ENCODE measurements at regions not wholly inside any gene's neighbourhood (a gene's known extent, or its start where the extent isn't known, plus 50 kb on each side); places are given as distances from the start of the nearest gene placed in this dataset.

- FAIRE-seq (no peak), ATAC-seq (no peak), DNase-seq (ENCODE audit: low read depth in 1 of 2, low spot score in 1 of 2) (no peak)
- CTCF ChIA-PET, result no interaction called here
- H3K27ac ChIP-seq, result no peak overlapping the region
- no peak overlapping the region for H3K4me3 ChIP-seq
- 42% methylated on average over 5 of the region's 5 CpGs for WGBS (ENCODE audit: missing lambda C conversion rate)
- H3K9me3 ChIP-seq, result peaks cover 7% of the 10 kb centered on the region; the same call in 2 of the 3 replicates
- H3K4me1 ChIP-seq, result no peaks in the 10 kb centered on the region
- no peak for TF ChIP-seq FOSL2 (IDR thresholded peaks at IDR 0.05)
- TF ChIP-seq FOSL2 (CRISPR knock-in tag; IDR thresholded peaks at IDR 0.05), result no peak
- no peak for TF ChIP-seq RARB (CRISPR knock-in tag; IDR thresholded peaks at IDR 0.05)
- no peak for TF ChIP-seq PHF8 (IDR thresholded peaks at IDR 0.05; ENCODE audit: borderline replicate concordance, low read depth)
- TF ChIP-seq FOSB (CRISPR knock-in tag; IDR thresholded peaks at IDR 0.05), result no peak
- no peak for TF ChIP-seq BHLHE40 (IDR thresholded peaks at IDR 0.05; ENCODE audit: low read depth, low read length)
- TF ChIP-seq, protein P1, sequence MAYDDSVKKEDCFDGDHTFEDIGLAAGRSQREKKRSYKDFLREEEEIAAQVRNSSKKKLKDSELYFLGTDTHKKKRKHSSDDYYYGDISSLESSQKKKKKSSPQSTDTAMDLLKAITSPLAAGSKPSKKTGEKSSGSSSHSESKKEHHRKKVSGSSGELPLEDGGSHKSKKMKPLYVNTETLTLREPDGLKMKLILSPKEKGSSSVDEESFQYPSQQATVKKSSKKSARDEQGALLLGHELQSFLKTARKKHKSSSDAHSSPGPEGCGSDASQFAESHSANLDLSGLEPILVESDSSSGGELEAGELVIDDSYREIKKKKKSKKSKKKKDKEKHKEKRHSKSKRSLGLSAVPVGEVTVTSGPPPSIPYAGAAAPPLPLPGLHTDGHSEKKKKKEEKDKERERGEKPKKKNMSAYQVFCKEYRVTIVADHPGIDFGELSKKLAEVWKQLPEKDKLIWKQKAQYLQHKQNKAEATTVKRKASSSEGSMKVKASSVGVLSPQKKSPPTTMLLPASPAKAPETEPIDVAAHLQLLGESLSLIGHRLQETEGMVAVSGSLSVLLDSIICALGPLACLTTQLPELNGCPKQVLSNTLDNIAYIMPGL (CRISPR knock-in tag; IDR thresholded peaks at IDR 0.05; ENCODE audit: borderline replicate concordance), result no peak
- no peak for TF ChIP-seq CBX8 (IDR thresholded peaks at IDR 0.05)
- TF ChIP-seq ZNF302 (CRISPR knock-in tag; IDR thresholded peaks at IDR 0.05), result no peak
- TF ChIP-seq EHF (CRISPR knock-in tag; IDR thresholded peaks at IDR 0.05), result no peak
- no peak for TF ChIP-seq RAD21 (conservative IDR thresholded peaks at IDR 0.05 in 1 of 2, IDR thresholded peaks at IDR 0.05 in 1 of 2)
- TF ChIP-seq FOXS1 (CRISPR knock-in tag; IDR thresholded peaks at IDR 0.05), result no peak
- TF ChIP-seq EHMT2 (IDR thresholded peaks at IDR 0.05; ENCODE audit: low read depth), result no peak
- TF ChIP-seq SMC3 (IDR thresholded peaks at IDR 0.05), result no peak
- no peak for TF ChIP-seq CTCF (IDR thresholded peaks at IDR 0.05)
- no peak for TF ChIP-seq RNF2 (IDR thresholded peaks at IDR 0.05; ENCODE audit: borderline replicate concordance, low read depth)
- TF ChIP-seq, protein P2, sequence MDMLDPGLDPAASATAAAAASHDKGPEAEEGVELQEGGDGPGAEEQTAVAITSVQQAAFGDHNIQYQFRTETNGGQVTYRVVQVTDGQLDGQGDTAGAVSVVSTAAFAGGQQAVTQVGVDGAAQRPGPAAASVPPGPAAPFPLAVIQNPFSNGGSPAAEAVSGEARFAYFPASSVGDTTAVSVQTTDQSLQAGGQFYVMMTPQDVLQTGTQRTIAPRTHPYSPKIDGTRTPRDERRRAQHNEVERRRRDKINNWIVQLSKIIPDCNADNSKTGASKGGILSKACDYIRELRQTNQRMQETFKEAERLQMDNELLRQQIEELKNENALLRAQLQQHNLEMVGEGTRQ (IDR thresholded peaks at IDR 0.05), result no peak
- no peak overlapping the region for H3K4me2 ChIP-seq
- POLR2A ChIA-PET, result no interaction called here
Measured at GRCh38 chr2:138170485-138170884, 206.2 kb downstream of the HNMT start.

- CTCF ChIA-PET, result interaction anchor here (1.2 to 1.5 kb wide), 2 partner anchors 77 to 126 kb away, joined by 3 read pairs; no protein-coding TSS in a partner anchor
- ATAC-seq, result no peak
- H3K4me2 ChIP-seq, result no peak overlapping the region
- no peak for FAIRE-seq
- no peak overlapping the region for H3K4me3 ChIP-seq
- H3K4me1 ChIP-seq, result no peaks in the 10 kb centered on the region
- no peaks in the 10 kb centered on the region for H3K9me3 ChIP-seq
- WGBS (ENCODE audit: missing lambda C conversion rate), result 58% methylated on average over 3 of the region's 3 CpGs
- POLR2A ChIA-PET, result no interaction called here
- TF ChIP-seq RNF2 (IDR thresholded peaks at IDR 0.05; ENCODE audit: borderline replicate concordance, low read depth) (no peak), CHD4 (IDR thresholded peaks at IDR 0.05; ENCODE audit: borderline replicate concordance) (no peak), ZFP36 (IDR thresholded peaks at IDR 0.05; ENCODE audit: borderline replicate concordance, partially characterized antibody) (no peak), TP53 (CRISPR knock-in tag; IDR thresholded peaks at IDR 0.05) (no peak), GATA3 (IDR thresholded peaks at IDR 0.05; ENCODE audit: borderline replicate concordance) (no peak)
- no peak for DNase-seq (ENCODE audit: low read depth in 1 of 2, low spot score in 1 of 2)
- no peak overlapping the region for H3K27ac ChIP-seq
Measured at GRCh38 chr2:138171244-138171643, 207.0 kb downstream of the HNMT start.

GRCh38 chr2:138175066-138175465, 210.8 kb downstream of the HNMT start:
- ATAC-seq, result no peak
- H3K4me2 ChIP-seq, result no peak overlapping the region
- FAIRE-seq, result no peak
- no peak overlapping the region for H3K27ac ChIP-seq
- no peak overlapping the region for H3K4me3 ChIP-seq
- no peaks in the 10 kb centered on the region for H3K9me3 ChIP-seq
- WGBS (ENCODE audit: missing lambda C conversion rate), result 59% methylated on average over 2 of the region's 2 CpGs
- POLR2A ChIA-PET, result no interaction called here
- CTCF ChIA-PET, result no interaction called here
- no peaks in the 10 kb centered on the region for H3K4me1 ChIP-seq
- DNase-seq (ENCODE audit: low read depth in 1 of 2, low spot score in 1 of 2), result no peak
- TF ChIP-seq ZNF302 (CRISPR knock-in tag; IDR thresholded peaks at IDR 0.05) (no peak), HDAC2 (IDR thresholded peaks at IDR 0.05) (no peak), RCOR1 (IDR thresholded peaks at IDR 0.05; ENCODE audit: low read depth, low read length) (no peak), JUNB (IDR thresholded peaks at IDR 0.05) (no peak), EP300 (IDR thresholded peaks at IDR 0.05) (no peak), CEBPB (IDR thresholded peaks at IDR 0.05) (no peak), RNF2 (IDR thresholded peaks at IDR 0.05; ENCODE audit: borderline replicate concordance, low read depth) (no peak), FOSB (CRISPR knock-in tag; IDR thresholded peaks at IDR 0.05) (no peak), HES2 (IDR thresholded peaks at IDR 0.05) (no peak), CTCF (IDR thresholded peaks at IDR 0.05) (no peak)
- TF ChIP-seq, protein P3, sequence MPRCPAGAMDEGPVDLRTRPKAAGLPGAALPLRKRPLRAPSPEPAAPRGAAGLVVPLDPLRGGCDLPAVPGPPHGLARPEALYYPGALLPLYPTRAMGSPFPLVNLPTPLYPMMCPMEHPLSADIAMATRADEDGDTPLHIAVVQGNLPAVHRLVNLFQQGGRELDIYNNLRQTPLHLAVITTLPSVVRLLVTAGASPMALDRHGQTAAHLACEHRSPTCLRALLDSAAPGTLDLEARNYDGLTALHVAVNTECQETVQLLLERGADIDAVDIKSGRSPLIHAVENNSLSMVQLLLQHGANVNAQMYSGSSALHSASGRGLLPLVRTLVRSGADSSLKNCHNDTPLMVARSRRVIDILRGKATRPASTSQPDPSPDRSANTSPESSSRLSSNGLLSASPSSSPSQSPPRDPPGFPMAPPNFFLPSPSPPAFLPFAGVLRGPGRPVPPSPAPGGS (IDR thresholded peaks at IDR 0.05), result no peak

All from A549 (cell line).